NCI-H1436 (cell line): ENCODE measurements at regions not wholly inside any gene's neighbourhood (a gene's known extent, or its start where the extent isn't known, plus 50 kb on each side); places are given as distances from the start of the nearest gene placed in this dataset.
A peak's percentile ranks its signal among the peaks of the same experiment; 100 is the strongest.

ENCODE experiments used
- DNase-seq: peaks from one replicate; lab custom pipeline; 2025; lab: John Stamatoyannopoulos, UW

DNA sequence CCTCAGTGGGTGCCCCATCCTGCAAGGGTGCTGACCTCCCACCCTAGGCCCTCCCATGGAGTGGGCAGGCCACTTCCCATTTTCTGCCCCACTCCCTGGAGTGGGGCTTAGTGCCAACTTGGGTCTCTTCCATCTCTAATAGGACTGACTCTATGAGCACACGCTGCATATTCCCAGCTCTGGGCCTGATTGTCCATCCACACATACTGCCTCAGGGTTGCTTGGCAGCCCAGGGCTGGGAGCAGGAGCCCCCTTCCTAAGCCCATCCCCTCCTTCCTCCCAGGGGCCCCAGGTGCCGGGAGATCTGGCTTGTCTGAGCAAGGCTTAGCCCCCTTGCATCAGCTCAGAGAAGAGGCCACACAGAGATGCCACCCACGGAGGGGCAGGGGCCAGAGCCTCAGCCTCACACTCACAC is 55.1 kb downstream of the PJA1 start:
- DNase-seq = no peak

DNA sequence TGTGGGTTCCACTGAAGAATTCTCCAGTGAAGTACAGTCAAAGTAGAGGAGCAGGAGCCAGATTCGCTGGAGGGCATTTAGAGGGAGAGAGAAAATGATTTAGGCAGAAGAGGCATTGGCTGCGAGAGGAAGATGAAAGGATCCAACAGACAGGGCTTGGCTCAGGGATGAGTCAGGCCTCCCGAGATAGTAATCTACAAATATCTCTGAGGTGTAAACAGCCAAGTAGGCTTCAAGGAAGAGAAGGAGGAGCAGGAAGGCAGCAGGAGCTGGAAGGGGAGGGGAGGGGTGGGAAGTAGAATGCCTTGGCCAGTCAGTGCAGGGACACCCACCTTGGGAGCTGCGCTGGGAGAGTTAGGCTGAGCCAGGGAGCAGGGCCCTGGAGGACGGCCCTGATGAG is 55.5 kb downstream of the PJA1 start:
- DNase-seq = no peak

GRCh38 chrX:69109036-69109663 is 56.1 kb downstream of the PJA1 start:
- no peak for DNase-seq

GRCh38 chrX:69107747-69108401 is 57.4 kb downstream of the PJA1 start:
- no peak for DNase-seq

DNA sequence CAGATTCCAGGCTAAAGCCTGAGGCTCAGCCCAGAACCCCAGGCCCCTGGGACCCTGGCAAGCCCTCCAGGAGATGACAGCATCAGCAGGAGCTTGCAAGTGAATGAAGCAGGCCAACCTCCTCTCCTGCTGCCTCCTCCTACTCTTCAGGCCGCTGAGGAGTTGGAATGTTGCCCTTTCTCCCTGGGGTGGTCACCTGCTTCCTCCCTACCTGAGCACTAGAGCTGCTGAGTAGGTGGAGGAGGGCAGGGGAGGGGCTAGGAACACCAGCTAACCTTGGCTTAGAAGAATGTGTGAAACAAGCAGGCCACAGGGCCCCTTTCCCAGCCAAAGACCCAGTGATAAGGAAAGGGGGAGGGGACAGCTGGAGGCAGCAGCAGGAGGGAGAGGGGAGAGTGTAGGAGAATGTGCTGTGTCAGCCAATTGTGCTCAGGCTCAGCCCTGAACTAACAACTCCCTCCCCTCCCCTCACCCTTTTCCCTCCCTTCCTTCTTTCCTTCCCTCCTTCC is 58.0 kb downstream of the PJA1 start:
- DNase-seq = no peak

- DNase-seq = no peak
These were observed 60.4 kb downstream of the PJA1 start for GRCh38 chrX:69104756-69105434.

GRCh38 chrX:69103539-69103938 is 61.7 kb downstream of the PJA1 start:
- no peak for DNase-seq

- DNase-seq = no peak
These were observed 62.5 kb downstream of the PJA1 start for GRCh38 chrX:69102612-69103194.

GRCh38 chrX:69101683-69102251 is 63.5 kb downstream of the PJA1 start:
- no peak for DNase-seq

GRCh38 chrX:69100478-69100877 is 64.8 kb downstream of the PJA1 start:
- DNase-seq = no peak

GRCh38 chrX:69097451-69098236 is 67.6 kb downstream of the PJA1 start:
- no peak for DNase-seq

- no peak for DNase-seq
These were observed 68.3 kb downstream of the PJA1 start for GRCh38 chrX:69096963-69097362.

DNA sequence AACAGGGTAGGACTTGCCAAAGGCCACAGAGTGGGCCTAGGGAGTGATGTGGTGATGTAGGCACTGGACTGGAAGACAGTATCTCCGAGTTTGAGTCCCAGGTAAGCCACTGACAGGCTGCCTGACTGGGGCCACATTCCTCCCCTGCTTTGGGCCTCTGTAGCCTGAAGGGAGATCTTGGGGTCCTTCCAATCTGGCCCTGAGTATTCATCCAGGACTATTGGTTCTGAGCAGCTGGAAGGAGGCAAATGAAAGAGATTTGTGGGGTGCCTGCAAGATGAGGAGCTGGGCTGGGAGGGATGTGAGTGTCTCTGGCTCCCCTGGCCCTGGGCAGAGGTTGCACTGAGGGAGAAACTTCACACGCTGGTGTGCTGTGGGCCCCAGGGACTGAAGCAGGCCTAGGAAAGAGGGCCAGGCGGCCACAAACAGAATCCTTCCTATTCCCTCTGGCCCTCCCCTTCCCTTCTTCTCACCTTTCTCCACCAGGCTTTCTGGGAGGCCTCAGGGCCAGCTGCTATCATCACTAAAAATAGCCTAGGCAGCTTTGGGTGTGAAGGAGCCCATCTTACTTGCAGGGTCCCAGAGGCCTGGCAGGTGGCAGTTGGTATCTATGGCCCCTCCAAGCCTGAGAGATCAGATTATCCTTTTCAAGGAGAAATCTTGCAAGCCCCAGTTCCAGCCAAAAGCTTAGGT is 70.1 kb downstream of the PJA1 start:
- DNase-seq = no peak

DNA sequence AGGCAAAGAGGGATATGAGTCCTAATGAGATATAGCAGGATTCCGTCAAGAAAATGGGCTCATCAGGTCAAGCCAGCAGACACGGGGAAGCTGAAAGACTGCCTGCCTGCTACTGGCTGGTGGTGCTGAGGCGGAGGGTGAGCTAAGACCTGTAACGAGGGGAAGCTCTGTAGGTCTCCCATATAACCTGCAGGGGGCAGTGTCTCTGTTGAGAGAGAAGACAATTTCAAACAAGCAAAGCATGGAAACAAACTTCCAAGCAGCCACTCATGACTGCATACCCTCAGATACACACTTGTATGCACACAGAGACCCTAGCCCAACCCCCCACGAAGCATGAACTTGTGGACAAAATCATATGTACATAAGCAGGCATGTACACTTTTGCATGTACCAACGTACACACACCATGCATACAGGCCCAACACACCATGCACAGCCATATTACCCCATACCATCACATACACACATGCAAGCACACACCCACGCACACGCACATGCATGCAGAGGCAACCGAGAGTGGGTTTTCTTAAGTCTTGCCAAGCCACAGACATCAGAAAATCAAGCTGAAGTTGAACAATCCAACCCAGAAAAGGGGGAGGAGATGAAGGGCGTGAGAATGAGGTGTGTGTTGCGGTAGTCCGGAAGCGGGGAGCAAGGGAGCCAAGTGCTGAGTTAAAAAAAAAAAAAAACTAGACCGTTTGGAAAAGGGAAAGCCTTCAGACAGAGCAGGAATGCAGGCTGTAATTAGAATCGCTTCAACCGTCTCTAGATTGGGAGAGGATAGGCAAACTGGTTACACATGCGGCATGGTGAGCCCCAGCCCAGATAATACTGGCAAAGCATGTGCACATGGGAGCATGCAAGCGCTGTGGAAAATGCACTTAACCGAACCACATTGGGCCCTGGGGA is 71.0 kb downstream of the PJA1 start:
- peak; percentile 48 for DNase-seq

GRCh38 chrX:69090022-69090421 is 75.2 kb downstream of the PJA1 start:
- DNase-seq = no peak

GRCh38 chrX:69089203-69089602 is 76.0 kb downstream of the PJA1 start:
- no peak for DNase-seq

DNA sequence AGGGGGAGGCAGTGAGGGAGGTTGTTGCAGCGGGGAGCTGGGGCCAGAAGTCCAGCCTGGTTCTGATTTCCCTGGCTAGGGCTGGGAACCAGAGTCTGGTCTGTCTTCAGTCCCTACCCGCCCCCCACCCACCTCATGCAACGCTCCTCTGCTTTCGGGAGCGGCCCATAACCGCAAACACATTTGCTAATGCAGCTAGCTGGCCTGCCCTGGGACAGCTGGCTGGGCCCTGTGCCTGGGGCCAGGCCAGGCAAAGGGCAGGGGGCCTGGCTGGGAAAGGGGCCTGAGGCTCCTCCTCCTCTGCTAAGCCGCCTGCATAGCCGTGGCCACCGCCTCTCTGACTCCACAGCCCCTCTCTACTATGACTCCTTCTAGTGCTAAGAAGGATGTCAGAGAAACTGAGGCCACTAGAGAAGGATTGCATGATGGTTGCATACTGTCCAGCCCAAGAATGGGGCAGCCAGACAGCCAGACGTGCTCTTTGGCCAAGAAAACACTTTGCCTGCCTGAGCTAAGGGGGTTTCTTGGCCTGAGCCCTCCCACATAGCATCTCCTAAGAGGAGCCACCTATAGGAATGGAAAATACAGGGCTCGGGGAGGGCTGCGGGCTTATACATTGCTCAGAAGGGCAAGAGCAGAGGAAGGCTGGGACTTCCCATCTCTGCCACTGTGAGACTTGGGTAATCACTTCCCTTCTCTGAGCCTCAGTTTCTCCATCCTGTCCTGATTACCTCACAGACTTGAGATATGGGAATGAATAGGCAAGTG is 76.9 kb downstream of the PJA1 start:
- DNase-seq = no peak

GRCh38 chrX:69085826-69086225 is 79.4 kb downstream of the PJA1 start:
- no peak for DNase-seq

- no peak for DNase-seq
These were observed 80.1 kb downstream of the PJA1 start for GRCh38 chrX:69085151-69085550.
